DND-41 (cell line): ENCODE measurements at regions not wholly inside any gene's neighbourhood (a gene's known extent, or its start where the extent isn't known, plus 50 kb on each side); places are given as distances from the start of the nearest gene placed in this dataset.
"Not testable (repeated sequence)": the region's sequence is repeated elsewhere in the genome, so short reads cannot be mapped to it uniquely, and the experiment has no call there.

Source experiments
- EZH2 ChIP-seq: IDR thresholded peaks from 3 replicates; pipeline ENCODE4 v1.6.1; 2012; ENCODE audit warnings: borderline replicate concordance, low read depth, mild to moderate bottlenecking, moderate library complexity, low read length, inconsistent platforms; ENCODE audit not compliant: severe bottlenecking
- TF ChIP-seq, protein P1 (sequence below): IDR thresholded peaks from 2 replicates; pipeline ENCODE4 v1.5.1; 2012; ENCODE audit warnings: borderline replicate concordance, low read length, moderate library complexity, mild to moderate bottlenecking; ENCODE audit not compliant: poor library complexity, severe bottlenecking; ENCODE audit errors: extremely low read depth

DNA sequence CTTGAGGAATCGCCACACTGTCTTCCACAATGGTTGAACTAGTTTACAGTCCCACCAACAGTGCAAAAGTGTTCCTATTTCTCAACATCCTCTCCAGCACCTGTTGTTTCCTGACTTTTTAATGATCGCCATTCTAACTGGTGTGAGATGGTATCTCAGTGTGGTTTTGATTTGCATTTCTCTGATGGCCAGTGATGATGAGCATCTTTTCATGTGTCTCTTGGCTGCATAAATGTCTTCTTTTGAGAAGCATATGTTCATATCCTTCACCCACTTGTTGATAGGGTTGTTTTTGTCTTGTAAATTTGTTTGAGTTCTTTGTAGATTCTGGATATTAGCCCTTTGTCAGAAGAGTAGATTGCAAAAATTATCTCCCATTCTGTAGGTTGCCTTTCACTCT is 309.3 kb upstream of the NFIA start:
- TF ChIP-seq, protein P1, sequence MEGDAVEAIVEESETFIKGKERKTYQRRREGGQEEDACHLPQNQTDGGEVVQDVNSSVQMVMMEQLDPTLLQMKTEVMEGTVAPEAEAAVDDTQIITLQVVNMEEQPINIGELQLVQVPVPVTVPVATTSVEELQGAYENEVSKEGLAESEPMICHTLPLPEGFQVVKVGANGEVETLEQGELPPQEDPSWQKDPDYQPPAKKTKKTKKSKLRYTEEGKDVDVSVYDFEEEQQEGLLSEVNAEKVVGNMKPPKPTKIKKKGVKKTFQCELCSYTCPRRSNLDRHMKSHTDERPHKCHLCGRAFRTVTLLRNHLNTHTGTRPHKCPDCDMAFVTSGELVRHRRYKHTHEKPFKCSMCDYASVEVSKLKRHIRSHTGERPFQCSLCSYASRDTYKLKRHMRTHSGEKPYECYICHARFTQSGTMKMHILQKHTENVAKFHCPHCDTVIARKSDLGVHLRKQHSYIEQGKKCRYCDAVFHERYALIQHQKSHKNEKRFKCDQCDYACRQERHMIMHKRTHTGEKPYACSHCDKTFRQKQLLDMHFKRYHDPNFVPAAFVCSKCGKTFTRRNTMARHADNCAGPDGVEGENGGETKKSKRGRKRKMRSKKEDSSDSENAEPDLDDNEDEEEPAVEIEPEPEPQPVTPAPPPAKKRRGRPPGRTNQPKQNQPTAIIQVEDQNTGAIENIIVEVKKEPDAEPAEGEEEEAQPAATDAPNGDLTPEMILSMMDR, result not testable (repeated sequence)
- TF ChIP-seq EZH2, result not testable (repeated sequence)
